ENCODE measurements at regions not wholly inside any gene's neighbourhood (a gene's known extent, or its start where the extent isn't known, plus 50 kb on each side); places are given as distances from the start of the nearest gene placed in this dataset.

DNA sequence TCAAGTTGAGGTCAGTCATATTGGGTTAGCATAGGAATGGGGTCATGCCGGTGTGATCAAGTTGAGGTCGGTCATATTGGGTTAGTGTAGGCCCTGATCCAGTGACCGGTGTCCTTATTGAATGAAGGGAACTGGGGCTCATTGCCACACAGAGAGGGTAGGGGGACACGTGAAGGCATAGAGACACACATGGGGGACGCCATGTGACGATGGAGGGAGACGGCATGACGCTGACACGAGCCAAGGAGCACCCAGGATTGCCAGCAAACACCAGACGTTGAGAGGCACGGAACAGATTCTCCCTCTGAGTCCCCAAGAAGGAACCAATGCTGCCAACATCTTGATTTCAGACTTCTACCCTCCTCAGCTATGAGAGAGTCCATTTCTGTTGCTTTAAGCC lies 136.9 kb upstream of the ZBTB40 start:
- DNase-seq (ENCODE audit: low spot score): no peak

DNA sequence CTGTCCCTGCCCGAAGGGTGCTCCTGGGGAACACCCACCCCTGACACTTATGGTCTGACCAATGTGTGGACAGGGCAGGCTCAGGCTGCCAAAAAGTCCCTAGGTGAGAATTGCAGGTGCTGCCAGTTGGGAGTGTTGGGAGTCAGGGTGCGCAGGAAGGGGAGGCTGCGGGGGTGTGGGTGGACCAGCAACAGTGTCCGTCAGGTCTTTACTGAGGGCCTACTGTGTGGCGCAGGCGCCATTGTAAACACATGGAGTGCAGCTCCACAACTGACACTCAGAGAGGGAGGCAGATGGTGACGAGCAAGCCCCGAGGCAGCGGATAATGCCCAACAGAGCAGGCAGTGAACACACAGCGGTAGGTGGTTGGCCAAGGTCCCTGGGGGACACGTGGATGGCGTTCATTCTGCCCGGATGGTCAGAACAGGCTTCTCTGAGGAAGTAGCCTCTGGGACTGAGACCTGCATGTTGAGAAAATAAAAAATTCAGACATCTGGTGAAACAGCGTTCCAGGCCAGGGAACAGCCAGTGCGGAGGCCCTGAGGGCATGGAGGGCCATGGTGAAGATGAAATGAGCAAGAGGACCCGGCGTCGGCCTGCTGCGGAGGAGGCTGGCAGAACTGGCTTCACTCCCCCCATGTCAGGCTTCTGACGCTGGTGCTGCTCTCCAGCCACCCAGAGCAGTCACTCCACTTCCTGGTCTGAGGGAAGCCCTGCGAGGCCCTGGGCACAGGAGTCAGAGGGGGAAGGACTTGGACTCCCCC lies 136.2 kb upstream of the ZBTB40 start:
- no peak for DNase-seq (ENCODE audit: low spot score)

DNA sequence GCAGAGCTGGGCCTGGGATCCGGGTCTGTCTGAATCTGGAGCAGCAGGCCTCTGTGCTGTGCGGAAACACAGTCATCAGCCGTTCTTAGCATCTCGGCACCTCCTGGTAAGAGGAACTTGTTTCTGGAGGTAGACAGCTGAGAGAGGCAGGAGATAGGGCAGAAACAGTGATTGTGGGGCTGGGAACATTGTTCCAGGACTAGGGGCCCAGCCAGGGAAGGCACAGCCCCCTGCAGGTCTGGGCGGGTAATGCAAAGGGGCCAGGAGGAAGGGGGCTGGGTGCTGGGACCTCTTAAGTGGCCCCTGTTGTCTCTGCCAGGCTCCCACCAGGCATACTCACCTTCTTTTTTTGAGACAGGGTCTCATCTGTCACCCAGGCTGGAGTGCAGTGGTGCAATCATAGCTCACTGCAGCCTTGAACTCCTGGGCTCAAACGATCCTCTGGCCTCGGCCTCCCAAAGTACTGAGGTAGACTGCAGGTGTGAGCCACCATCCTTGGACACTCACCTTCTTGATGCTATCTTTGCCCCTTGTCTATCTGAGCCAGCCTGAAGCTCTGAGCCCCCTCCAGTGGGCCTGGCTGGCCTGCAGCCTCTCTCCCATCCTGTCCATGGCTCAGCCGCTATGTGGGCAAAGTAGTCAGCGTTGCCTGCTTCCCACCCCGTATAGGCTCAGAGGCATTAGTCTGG lies 134.3 kb upstream of the ZBTB40 start:
- DNase-seq (ENCODE audit: low spot score): no peak

DNA sequence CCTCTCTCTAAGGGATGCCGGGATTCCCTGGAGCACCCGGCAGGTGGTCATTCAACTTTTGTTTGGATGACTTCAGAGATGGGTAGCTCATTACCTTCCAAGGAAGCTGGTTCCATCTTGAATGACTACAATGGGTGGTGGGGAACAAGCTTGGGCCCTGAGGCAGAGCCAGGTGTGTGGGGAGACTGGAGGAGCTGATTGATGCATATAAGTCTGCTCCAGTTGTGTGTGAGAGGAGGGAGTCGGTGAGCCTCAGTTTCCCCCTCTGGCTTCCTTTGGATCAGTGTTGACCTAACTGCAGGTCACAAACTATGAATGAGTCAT lies 133.8 kb upstream of the ZBTB40 start:
- DNase-seq (ENCODE audit: low spot score): no peak

DNA sequence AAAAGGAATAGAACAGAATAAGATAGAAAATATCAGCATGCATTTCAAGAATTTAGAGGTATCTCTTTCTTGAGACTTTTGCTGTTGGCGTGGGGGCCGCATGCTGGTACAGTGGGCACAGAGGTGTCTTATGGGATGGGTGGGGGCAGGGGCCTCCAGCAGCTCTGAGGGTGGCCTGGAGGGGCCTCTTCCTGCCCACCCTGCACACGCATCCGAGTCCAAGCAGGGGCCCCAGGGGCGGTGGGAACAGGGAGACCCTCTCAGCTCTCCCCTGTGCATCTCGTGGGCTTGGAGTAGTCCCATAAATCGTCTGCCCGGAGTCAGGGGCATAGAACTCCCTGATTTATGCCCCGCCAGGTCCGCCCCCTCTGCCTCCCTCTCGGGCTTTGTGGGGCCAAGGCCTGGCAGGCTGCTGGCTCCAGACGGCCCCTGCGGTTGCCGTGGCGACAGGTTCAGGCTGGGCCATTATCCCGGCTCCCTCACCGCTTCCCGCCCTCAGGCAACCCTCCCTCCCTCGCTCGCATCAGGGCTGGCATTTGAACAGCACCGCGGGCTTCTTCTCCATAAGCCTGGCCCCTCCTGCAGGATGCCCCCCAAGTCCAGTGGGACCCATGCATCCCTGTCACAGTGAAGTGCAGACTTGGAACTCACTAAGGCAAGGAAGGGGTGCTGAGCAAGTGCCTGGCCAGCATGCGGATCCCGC lies 133.2 kb upstream of the ZBTB40 start:
- DNase-seq (ENCODE audit: low spot score): no peak

DNA sequence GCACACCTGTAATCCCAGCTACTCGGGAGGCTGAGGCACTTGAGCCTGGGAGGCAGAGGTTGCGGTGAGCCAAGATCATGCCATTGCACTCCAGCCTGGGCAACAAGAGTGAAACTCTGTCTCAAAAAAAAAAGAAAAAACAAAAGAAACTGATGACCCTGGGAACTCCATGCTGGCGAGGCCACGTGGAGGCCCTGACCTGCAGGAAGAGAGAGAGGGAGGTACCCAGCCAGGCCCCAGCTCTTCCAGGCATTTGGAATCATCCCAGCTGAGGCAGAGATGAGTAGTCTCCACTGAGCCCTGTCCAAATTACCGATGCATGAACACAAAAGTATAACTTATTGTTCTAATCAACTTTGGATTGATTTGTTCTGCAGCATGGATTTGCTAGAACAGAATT lies 132.0 kb upstream of the ZBTB40 start:
- no peak for DNase-seq (ENCODE audit: low spot score)

DNA sequence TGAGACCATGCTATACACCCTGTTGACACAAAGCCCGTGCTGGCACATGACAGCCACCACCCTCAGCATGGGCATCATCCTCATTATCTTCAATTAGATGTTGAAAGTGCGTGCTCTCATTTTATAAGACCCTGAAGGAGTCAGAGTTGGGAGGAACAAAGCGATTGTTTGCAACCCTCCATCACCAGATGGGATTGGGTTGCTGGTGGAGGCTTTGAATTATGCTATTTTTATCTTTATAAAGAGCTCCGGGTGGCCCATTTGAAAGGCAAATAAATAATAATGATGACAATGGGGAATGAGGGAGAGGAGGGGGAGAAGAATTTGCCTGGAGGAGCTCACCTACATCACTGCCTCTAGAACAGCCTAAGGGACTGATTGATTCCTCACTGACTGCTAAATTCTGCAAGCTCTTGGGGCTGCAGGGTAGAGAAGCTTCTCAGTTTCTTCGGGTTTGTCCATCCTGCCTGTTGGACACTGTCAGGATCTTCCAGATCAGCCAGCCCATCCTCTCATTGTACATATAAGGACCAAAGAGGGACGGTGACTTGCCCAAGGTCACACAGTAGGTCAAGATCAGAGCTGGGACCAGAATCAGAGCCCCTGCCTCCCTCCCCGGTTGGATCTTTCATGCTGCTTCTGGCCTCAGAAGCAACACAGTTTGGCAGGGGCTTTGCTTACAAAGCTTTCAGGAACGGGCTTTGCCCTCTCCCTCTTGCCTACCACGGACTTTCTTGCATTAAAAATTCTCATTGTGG lies 130.9 kb upstream of the ZBTB40 start:
- DNase-seq (ENCODE audit: low spot score): no peak

DNA sequence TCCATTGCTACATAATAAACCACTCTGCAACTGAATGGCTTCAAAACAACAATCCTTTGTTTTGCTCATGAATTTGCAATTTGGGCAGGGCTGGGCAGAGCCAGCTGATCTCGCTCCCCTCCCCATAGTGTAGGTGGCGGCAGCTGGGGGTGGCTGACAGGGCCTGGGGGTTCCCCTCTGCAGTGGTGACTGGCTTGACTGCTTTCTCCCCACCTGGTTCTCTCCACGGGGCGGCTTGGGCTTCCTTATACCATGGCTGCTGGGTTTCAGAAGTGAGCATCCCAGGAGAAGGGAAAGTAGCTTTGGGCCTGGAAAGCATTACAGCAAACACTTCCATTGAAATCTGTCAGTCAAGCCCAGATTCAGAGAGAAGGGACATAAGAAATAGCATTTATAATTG lies 129.7 kb upstream of the ZBTB40 start:
- peak; percentile 82 for DNase-seq (ENCODE audit: low spot score)

DNA sequence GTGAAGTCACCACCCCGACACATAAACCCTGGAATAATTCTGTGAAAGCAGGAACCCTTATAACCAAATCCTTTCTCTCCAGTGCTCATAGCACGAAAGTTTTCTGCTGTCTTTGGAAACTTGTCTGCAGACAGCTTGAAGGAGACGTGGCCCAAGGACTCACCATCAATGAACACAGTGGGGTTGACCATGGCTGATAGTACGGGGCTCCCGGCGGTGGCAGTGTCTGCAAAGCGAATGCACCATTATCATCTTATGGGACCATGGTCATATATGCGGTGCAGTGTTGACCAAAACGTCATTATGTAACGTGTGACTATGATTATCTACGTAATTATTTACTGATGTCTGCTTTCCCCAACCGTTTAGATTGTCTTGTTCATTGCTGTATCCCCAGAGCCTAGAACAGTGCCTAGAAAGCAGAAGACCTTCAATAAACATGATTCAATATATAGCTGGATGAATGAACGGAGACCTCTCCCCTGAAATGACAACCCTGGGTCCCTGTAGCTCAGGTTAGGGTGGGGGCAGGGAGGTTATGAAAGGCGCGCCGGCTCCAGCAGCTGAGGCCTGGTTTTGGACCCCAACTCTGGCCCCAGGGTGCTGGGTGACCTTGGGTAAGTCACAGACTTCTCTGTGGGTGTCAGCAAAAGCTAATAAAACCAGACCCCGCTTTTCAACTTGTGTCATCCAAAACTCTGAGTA lies 128.4 kb upstream of the ZBTB40 start:
- peak; percentile 73 for DNase-seq (ENCODE audit: low spot score)

DNA sequence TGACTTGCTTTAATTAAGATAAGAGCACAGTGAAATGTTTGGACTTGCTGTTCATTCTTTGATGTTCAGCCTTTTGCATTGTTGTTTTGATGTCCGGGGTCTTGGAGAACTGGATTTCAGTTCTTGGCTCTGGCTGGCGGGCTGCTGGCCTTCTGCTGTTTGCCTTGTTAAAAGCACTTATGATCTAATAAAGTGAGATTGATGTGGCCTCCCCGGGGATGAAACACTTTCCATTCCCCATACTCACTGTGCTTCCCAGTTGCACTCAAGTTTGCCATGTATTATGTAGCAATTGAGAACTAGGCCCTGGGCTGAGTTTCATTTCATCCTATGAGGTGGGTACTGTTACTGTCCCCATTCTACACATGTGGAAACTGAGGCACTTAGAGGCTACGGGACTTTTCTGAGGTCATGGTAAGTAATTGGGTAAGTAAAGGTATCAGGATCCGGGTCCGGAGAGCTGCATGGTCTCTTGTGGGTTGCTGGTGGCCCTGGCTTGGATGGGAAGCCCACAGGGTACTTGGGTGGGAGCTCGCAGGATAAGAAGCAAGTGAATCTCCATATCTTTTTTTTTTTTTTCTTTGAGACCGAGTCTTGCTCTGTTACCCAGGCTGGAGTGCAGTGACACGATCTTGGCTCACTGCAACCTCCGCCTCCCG lies 127.7 kb upstream of the ZBTB40 start:
- DNase-seq (ENCODE audit: low spot score): no peak

DNA sequence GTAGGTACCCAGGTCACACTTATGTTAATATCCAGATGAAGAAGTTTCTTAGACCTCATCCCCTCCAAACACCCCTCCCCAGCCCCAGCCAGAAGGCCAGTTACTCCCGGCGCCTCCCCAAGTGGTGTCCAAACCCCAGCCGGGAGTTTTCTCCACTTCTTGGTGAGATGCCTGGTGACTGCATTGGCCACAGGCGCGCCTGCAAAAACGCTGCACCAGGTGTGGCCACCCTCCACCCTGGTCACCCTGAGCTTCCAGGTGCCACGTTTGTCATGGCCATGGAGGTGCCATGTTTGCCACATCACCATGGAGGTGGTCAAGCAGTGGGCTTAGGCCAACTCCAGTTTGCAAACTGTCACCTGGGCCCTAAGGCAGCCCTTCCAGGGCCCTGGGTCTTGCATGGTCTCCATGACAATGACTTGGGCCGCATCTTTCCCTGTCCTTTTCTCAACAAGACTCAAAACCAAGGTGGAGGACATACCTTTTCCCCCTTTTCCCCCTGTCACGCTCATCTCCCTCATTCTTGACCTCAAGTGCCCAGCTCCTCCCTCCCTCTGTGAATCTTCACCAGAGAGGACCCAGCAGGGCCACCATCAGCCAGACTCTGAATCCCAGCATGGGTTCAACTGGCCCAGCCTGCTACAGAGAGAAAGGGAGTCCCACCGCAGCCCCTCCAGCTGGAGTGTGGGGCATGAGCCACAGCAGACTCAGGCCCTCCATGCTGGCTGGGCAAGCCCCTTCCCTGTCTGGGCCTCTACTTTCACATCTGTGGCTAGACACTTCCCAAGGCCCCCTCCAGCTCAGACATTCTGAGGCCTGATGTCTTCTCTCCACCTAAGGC lies 125.9 kb upstream of the ZBTB40 start:
- peak; percentile 67 for DNase-seq (ENCODE audit: low spot score)

DNA sequence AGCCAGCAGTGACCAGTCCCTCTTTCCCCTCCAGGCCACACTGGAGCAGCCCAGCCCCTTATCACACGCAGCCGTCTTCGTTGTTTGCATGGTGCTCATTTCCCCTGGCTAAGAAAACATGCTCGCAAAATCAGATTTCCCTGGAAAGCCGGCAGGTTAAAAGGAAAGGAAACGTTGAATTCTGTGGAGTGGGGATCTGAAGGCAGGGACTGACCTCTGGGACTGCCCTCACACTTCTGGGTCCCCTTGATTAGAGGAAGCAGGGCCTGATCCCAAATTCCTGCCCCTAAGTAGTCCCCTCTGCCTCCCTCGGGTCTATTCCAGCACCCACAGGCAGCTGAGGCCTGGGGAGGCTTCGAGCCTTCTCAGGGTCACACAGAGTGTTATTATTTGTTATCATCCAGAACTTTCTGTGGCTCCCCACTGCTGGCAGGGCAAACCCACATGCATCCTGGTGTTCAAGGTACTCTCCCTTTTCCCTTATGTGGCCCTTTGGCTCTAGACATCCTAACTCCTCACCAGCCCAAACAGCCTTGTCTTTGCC lies 125.2 kb upstream of the ZBTB40 start:
- peak; percentile 75 for DNase-seq (ENCODE audit: low spot score)

DNA sequence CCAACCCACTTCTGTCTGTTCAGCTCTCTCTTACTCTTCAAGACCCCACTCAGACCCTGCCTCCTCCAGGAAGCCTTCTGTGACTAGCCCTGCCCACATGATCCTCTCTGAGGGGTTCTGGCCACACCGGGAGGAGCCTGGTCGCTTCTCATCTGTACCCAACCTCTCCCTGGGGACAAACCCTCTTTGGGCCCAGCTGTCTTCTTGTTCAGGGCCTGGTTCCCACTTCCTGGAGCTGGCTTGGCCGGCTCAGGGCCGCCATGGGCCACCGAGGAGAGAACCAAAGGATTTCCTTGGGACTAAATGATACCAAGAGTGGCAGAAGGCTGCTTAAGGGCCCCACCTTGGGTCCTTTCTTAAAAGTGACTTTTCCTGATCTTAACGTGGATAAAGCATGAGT lies 124.7 kb upstream of the ZBTB40 start:
- DNase-seq (ENCODE audit: low spot score): no peak

DNA sequence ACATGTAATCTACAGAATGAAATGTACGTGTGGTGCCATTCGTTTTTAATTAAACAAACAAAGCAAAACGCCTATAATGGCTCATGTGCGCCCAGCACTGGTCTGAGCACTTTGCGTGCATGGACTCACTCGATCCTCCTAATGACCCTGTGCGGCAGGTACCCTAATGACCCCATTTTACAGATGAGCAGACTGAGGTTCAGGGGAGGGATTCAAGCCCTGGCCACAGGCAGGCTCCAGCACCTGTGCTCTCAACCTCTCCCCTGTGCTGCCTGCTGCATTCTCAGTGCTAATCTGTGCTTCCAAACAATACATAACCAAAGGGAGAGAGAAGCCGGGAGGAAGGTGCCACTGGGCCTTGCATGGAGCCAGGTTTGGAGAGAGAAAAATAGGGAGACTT lies 124.2 kb upstream of the ZBTB40 start:
- no peak for DNase-seq (ENCODE audit: low spot score)

DNA sequence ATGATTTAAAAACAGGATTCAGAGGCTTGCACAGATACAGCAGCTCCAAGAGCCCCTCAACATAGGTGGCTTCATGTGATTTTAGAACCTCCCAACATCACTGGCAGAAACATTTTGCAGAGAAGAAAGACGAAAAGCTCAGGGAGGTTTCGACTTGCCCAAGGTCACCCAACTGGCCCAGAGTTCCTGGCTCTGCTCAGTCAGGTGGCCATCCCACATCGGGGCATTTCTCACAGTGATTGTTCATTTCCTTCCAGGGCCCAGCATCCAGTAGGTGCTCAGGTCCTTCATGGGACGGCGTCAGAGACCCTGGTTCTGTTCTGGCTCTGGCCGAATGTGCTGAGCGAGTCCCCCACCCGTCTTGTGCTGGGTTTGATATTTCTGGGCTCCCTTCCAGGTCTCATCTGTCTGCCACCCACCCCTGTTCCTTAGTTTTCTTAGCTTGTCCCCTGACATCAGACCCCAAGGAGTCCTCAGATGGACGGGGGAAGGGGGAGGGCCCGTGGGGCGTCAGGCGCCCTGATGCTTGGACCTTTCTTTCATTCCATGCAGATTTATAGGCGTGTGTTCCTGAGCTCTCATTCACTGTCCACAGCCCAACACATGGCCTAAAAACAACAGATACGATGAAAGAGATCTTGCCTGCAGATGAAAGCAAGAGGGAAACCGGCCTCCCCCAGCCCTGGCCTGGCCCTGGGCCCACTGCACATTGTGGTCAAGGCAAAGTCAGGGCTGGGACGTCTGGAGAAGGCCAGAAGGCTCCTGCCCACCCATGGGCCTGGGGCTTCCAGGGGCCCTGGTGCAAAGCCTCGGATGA lies 123.1 kb upstream of the ZBTB40 start:
- DNase-seq (ENCODE audit: low spot score): peak; percentile 81

DNA sequence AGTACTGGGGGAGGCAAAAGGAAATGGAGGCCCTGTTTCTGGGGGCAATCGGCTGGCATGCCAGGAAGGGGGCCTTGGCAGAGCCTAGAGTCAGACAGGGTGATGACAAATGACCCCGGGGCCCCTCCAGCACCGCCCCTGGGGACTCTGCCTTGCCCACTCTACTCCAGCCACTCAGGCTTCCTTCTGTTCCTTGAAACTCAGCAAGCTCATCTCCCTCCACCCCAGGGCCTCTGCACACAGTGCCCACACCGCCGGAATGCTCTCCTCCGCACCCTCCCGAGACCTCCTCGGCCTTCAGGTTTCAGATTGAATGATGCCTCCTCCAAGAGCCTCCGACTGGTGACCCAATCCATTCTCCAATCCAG lies 122.5 kb upstream of the ZBTB40 start:
- DNase-seq (ENCODE audit: low spot score): no peak

DNA sequence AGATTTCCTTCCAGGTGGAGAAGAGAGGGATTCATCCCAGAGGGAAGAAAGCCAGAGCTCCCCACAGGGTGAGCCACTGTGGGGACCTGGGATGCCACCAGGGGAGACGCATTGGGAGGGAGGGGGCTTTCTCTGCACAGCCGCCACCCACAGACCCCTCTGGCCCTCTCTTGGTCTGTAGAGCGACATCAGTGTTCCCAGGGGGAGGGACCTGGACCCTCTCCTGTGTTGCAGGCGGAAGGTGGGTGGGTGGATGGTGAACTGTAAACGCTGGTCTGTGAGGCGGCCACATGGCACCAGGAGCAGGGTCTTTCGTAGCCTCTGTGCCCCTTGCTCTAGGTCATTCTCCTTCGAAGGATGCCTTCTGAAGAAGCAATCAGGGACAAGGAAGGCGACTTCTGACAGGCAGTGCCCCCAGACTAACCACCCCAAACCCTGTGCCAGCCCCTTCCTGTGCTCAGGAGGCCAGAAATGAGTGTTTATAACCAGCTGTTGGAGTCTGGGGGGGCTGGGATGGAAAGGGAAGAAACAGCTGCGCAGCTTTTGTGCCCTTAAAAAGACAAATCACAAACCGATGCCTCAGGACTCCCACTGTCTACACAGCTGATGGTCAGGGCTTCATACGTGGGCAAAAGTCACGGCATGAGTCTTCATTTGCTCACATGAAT lies 121.4 kb upstream of the ZBTB40 start:
- DNase-seq (ENCODE audit: low spot score): peak; percentile 62

DNA sequence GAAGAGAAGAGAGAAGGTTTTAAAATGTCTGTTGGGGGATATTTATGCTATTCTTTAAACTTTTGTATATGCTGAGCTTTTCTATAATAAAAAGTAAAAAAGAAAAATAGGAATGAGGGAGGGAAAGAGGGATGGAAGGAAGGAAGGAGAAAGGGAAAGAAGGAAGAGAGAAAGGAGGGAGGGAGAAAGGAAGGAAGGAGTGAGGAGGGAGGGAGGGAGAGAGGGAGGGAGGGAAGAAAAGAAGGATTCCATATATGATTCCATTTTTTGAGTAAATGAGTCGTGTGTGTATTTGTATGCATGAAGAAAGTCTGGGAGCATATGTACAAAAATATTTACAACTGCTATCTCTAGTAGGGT lies 120.9 kb upstream of the ZBTB40 start:
- no peak for DNase-seq (ENCODE audit: low spot score)

All from mesenteric fat pad (tissue), 1 donor.